ENCODE measurements at regions not wholly inside any gene's neighbourhood (a gene's known extent, or its start where the extent isn't known, plus 50 kb on each side); places are given as distances from the start of the nearest gene placed in this dataset.

DNA sequence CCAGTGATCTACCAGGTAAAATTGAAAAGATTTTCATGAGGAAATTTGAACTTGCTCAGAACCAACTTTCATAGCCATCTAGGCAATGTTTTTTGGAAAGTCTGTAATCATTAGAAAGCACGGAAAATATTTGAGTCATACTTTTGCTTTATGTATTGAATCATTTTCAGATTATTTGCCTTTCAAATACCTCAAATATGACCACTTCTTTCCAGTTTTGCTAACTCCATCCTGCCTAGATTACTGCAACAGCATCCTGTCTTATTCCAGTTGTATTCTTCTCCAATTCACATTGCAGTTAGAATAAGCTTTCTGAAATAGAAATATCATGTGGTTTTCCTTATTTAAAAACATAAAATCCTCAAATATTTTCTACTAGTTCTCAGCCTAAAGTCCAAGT, 239.8 kb upstream of the FAR2 start:
- no peak for DNase-seq (ENCODE audit: low read depth)
- H3K4me3 ChIP-seq (ENCODE audit: low read depth, low read length): no peak overlapping the region
- no peak for TF ChIP-seq CTCF (conservative IDR thresholded peaks at IDR 0.05; ENCODE audit: low read depth, low read length)

DNA sequence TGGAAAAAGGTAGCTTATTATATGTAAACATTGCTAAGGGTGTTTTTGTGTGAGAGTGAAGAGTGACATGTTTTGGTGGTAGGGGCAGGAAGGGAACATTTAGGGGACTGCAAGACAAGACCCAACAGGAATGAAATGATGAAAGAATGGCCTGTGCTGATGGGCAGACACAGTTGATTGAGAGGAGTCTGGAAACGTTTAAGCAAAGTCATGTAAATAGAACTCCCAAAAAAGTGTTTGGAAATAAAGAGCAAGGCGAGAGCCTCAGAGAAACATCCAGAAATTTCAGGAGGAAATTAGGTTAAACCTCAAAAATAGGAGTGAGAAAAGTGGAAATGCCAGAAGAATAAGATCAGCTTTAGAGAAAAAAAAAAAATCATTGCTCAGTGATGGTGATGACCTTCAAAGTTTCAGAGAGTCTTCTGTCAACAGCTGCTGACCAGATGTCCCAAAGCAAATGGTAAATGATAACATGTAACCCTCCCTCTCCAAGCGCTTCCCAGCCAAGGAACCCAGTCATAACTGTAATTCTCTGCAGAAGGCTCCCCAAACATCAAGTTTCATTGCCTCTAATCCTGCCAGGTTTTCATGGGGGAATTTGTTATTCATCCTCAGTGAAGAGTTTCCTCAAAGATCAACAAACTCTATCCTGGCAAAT, 223.2 kb upstream of the FAR2 start:
- H3K4me3 ChIP-seq (ENCODE audit: low read depth, low read length): no peak overlapping the region
- TF ChIP-seq CTCF (conservative IDR thresholded peaks at IDR 0.05; ENCODE audit: low read depth, low read length): no peak
- DNase-seq (ENCODE audit: low read depth): no peak

GRCh38 chr12:28930704-28931103, 218.4 kb upstream of the FAR2 start:
- no peak for TF ChIP-seq CTCF (conservative IDR thresholded peaks at IDR 0.05; ENCODE audit: low read depth, low read length)
- no peak overlapping the region for H3K4me3 ChIP-seq (ENCODE audit: low read depth, low read length)
- DNase-seq (ENCODE audit: low read depth): no peak

GRCh38 chr12:28933176-28933575, 215.9 kb upstream of the FAR2 start:
- no peak overlapping the region for H3K4me3 ChIP-seq (ENCODE audit: low read depth, low read length)
- TF ChIP-seq CTCF (conservative IDR thresholded peaks at IDR 0.05; ENCODE audit: low read depth, low read length): no peak
- no peak for DNase-seq (ENCODE audit: low read depth)

DNA sequence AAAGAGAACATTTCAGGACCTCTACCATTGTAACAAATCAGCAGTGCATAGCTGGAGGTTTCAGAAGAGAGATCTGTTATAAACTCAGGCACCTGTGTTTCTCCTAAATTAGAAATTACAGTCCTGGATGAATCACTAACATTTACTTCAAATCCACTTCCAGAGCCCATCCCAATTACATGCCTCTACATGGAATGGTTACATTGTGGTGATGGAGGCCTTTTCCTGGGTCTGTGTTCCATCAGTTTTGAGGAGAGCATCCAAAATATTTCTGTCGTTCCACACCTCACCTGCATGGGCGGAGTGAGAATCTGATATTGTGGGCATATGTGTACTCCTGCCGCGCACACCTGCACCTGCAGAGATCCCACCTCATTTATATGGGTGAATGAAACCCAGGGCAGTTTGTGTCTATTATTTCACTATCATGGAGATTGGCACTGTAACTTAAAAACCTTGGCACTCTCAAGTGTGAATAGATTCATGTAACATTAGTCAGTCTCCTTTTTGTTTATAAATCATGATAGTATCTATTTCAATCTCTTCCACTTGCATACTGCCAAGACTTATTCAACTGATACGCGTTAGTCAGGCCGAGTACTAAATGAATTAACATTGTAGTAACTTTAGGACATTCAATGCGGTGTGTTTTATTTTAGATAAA, 215.1 kb upstream of the FAR2 start:
- no peak for TF ChIP-seq CTCF (conservative IDR thresholded peaks at IDR 0.05; ENCODE audit: low read depth, low read length)
- no peak overlapping the region for H3K4me3 ChIP-seq (ENCODE audit: low read depth, low read length)
- DNase-seq (ENCODE audit: low read depth): no peak

GRCh38 chr12:28936221-28936620, 212.9 kb upstream of the FAR2 start:
- H3K4me3 ChIP-seq (ENCODE audit: low read depth, low read length): no peak overlapping the region
- DNase-seq (ENCODE audit: low read depth): no peak
- TF ChIP-seq CTCF (conservative IDR thresholded peaks at IDR 0.05; ENCODE audit: low read depth, low read length): no peak

DNA sequence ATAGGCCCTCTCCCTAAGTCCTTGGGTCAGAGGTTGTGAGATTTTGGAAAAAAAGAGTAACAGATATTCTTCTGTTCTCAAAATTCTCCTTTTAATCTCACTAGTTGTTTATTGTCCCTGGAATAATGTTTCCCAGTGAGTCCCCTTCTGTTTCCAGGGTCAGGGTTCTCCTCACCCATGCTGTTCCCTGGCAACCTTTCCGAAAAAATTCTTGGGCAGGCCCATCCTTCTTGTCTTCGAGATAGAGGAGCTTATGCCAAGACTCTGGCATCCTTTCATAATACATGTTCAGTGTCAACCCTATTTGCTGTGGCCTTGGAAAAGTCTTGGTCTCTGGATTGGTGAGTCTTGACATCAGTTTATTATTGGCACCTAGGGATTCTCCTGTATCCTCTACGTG, 212.4 kb upstream of the FAR2 start:
- no peak for DNase-seq (ENCODE audit: low read depth)

More for the DNA sequence above, 212.4 kb upstream of the FAR2 start:
- TF ChIP-seq CTCF (conservative IDR thresholded peaks at IDR 0.05; ENCODE audit: low read depth, low read length): no peak
- H3K4me3 ChIP-seq (ENCODE audit: low read depth, low read length): no peak overlapping the region

Measured in epithelial cell of proximal tubule (primary cell).